Heart right ventricle (tissue), 16 donors: ENCODE measurements at regions not wholly inside any gene's neighbourhood (a gene's known extent, or its start where the extent isn't known, plus 50 kb on each side); places are given as distances from the start of the nearest gene placed in this dataset.
"Not testable (repeated sequence)": the region's sequence is repeated elsewhere in the genome, so short reads cannot be mapped to it uniquely, and the experiment has no call there.

Experiments used
- ATAC-seq, 8 donors: fragments of 200-7000 bp; cut with Tn5 transposase; one replicate each; pipeline ENCODE4 v1.9.1; 2020; ENCODE audit warnings: mild to moderate bottlenecking in 8 of 8, moderate library complexity in 8 of 8, moderate number of reproducible peaks in 1 of 8
- DNase-seq, 2 donors: peaks; one replicate each; pipeline ENCODE4 v3.0.0-alpha.2; 2020
- H3K27ac ChIP-seq, 10 donors: fragments of 200-600 bp; sonication (generic) in 2 of 10; one replicate each; pipeline versions ENCODE4 v1.5.0 to v1.8.0; 2020 to 2022; ENCODE audit warnings: mild to moderate bottlenecking in 3 of 10
- H3K27me3 ChIP-seq, 7 donors: fragments of 200-600 bp; one replicate each; pipeline ENCODE4 v1.8.0; 2021 to 2022; ENCODE audit warnings: mild to moderate bottlenecking in 2 of 7
- H3K36me3 ChIP-seq, 9 donors: fragments of 200-600 bp; sonication (generic) in 1 of 9; one replicate each; pipeline versions ENCODE4 v1.5.0 to v1.8.0; 2020 to 2022; ENCODE audit warnings: mild to moderate bottlenecking in 2 of 9
- H3K4me1 ChIP-seq, 9 donors: fragments of 200-600 bp; sonication (generic) in 1 of 9; one replicate each; pipeline versions ENCODE4 v1.5.0 to v1.8.0; 2020 to 2022; ENCODE audit warnings: mild to moderate bottlenecking in 4 of 9
- H3K4me3 ChIP-seq, 10 donors: fragments of 200-600 bp; sonication (generic) in 2 of 10; one replicate each; pipeline versions ENCODE4 v1.5.0 to v1.8.0; 2020 to 2022; ENCODE audit warnings: mild to moderate bottlenecking in 7 of 10, moderate library complexity in 2 of 10
- H3K9me3 ChIP-seq, 11 donors: fragments of 200-600 bp in 10 of 11; sonication (generic) in 2 of 11; one replicate each; pipeline versions ENCODE4 v1.5.0 to v1.8.0; 2013 to 2022; ENCODE audit warnings: mild to moderate bottlenecking in 2 of 11, control low read depth in 1 of 11, moderate library complexity in 1 of 11
- WGBS, 2 donors: extraction: QIAGEN DNeasy Blood & Tissue Kit; methylation state at CpG; one replicate each; pipeline ENCODE4 v1.1.7; 2013; ENCODE audit warnings: inconsistent platforms in 1 of 2; 5-methylcytosine and 5-hydroxymethylcytosine counted together
- intact Hi-C, 10 donors: fragments of 100-400 bp; cut with DNase I; formaldehyde crosslinking; loops; one replicate each; pipeline versions ENCODE4 v1.11.1 to v1.14.2; 2022
- TF ChIP-seq, protein P1 (sequence below), 9 donors: fragments of 200-600 bp; sonication (generic) in 2 of 9; IDR thresholded peaks; one replicate each; pipeline versions ENCODE4 v1.5.0 to v1.8.0; 2021 to 2022; ENCODE audit warnings: antibody characterized with exemption in 9 of 9, mild to moderate bottlenecking in 5 of 9, moderate library complexity in 1 of 9
- donor health status: Arrhythmogenic right ventricular cardiomyopathy.
- donor health status: ischemic (EF 13 %, LVEDD 7.1; RV severe dilation, severe dysfunction).
- donor health status: healthy with polysubstance abuse.
- donor health status: DM: no; HTN: yes; CAD: no.
- donor health status: DM: no; HTN: no; CAD: no.
- donor health status: ischemic (EF 25% LVEDD 6.9; RV normal size, moderate dysfunction).
- donor health status: ischemic (EF 25% LVEDD 5.7; RV mildly dilated, moderate dysfunction).
- donor health status: healthy.
- donor health status: DM: yes; HTN: yes; CAD: no.
- donor health status: Ischemic cardiomyopathy.
- donor health status: ischemic (EF 35%, LVEDD 5.7; RV mildly dilated, moderate dysfunction).
- donor health status: nonischemic (EF 11% LVEDD 7.7; RV severe dilation, severe dysfunction).
- donor health status: DM: yes; HTN: yes; CAD: no.
- donor health status: PGD.
- donor health status: ischemic (EF 29% LVEDD 5.4; RV normal size, mild dysfunction).
- donor health status: nonischemic (EF 23%, LVEDD 6.1; RV moderate dilation, normal function).

DNA sequence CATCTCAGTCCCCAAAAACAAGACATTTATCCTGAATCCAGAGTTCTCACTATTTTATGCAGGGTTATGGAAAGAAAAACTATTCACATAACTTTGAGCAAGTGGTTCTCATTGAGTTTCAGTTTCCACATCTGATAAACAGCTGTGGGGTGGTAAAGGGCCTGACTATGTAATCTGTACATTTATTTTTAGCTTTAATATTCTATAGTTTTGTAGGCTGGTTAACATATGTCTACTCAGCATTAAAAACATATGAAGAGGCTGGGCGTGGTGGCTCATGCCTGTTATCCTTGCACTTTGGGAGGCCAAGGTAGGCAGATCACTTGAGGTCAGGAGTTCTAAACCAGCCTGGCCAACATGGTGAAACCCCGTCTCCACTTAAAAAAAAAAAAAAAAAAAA, 301.5 kb upstream of the CCNG1 start:
- DNase-seq (no peak), ATAC-seq (no peak)
- TF ChIP-seq, protein P1, sequence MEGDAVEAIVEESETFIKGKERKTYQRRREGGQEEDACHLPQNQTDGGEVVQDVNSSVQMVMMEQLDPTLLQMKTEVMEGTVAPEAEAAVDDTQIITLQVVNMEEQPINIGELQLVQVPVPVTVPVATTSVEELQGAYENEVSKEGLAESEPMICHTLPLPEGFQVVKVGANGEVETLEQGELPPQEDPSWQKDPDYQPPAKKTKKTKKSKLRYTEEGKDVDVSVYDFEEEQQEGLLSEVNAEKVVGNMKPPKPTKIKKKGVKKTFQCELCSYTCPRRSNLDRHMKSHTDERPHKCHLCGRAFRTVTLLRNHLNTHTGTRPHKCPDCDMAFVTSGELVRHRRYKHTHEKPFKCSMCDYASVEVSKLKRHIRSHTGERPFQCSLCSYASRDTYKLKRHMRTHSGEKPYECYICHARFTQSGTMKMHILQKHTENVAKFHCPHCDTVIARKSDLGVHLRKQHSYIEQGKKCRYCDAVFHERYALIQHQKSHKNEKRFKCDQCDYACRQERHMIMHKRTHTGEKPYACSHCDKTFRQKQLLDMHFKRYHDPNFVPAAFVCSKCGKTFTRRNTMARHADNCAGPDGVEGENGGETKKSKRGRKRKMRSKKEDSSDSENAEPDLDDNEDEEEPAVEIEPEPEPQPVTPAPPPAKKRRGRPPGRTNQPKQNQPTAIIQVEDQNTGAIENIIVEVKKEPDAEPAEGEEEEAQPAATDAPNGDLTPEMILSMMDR (IDR thresholded peaks at IDR 0.05): no peak
- no peaks in the 10 kb centered on the region for H3K36me3 ChIP-seq
- intact Hi-C loops: no loop called here
- 69 to 75% methylated on average over 2 of the region's 2 CpGs for WGBS, 2 donors
- peaks cover 0 to 13% (median 0%) of the 10 kb centered on the region in 11 donors for H3K9me3 ChIP-seq
- H3K4me1 ChIP-seq: no peaks in the 10 kb centered on the region
- H3K27ac ChIP-seq: no peak overlapping the region
- no peaks in the 10 kb centered on the region for H3K27me3 ChIP-seq
- H3K4me3 ChIP-seq: no peak overlapping the region

DNA sequence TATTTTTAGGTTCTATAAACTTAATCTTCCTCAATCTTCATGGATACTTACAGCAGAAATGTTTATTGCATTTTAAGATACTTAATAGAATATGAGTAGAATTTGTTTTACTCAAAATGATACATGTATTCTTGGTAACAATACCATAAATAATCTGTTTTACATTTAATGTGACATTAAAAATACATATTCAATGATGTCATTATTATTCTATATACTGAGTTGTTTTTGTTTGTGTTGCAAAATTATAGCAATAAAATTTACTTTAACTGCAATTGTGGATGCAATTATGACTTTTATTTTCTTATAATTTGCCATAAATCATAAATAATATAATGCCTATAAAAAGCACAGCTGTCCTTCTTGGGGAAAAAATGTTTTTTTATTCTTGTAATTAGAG, 275.9 kb upstream of the CCNG1 start:
- peaks cover 0 to 11% (median 0%) of the 10 kb centered on the region in 11 donors for H3K9me3 ChIP-seq
- DNase-seq (no peak), ATAC-seq (no peak)
- H3K27ac ChIP-seq: no peak overlapping the region
- TF ChIP-seq, protein P1 (IDR thresholded peaks at IDR 0.05): no peak
- no peaks in the 10 kb centered on the region for H3K4me1 ChIP-seq
- no peak overlapping the region for H3K4me3 ChIP-seq
- intact Hi-C loops: no loop called here
- H3K27me3 ChIP-seq: no peaks in the 10 kb centered on the region
- H3K36me3 ChIP-seq: no peaks in the 10 kb centered on the region

DNA sequence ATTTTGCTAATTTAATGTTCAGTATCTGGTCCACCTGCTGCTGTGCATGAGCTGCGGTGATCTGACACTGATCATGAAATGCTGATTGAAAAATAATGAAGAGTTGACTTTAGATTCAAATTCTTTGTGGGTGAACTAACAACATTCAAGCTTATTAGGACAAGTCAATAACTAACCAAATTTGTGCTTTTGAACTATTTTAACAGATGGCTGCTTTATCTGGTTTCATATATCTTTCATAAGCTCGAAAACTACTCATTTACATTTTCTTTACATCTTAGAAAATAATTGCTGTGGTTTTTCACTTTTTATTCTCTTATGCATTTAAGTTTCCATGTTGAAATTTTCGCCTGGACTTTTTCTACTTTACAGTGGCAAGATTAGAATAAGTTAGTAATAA, 274.8 kb upstream of the CCNG1 start:
- ATAC-seq: no peak
- intact Hi-C loops: no loop called here
- WGBS, 2 donors: 62 to 72% methylated on average over 3 of the region's 3 CpGs
- no peaks in the 10 kb centered on the region for H3K4me1 ChIP-seq
- no peak overlapping the region for H3K4me3 ChIP-seq
- peaks cover 0 to 16% (median 0%) of the 10 kb centered on the region in 11 donors for H3K9me3 ChIP-seq
- H3K27ac ChIP-seq: no peak overlapping the region
- H3K36me3 ChIP-seq: no peaks in the 10 kb centered on the region
- no peak for DNase-seq
- no peaks in the 10 kb centered on the region for H3K27me3 ChIP-seq
- TF ChIP-seq, protein P1 (IDR thresholded peaks at IDR 0.05): no peak

DNA sequence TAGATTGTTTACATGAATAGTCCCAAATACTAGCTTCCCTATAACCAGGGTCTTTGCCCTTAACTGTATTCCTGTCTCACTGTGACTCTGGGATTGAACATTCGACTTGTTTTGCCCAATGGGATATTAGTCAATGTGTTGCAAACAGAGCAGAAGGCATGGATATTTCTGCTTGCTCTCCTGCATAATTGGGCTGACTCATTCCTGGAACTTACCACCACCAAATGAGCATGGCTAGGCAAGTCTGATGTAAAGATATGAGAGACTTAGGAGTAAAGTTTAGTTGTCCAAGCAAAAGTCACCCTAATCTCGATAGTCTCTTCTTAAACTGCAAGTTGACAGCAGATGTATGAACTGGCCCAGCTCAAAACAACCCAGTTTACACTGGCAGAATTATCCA, 273.5 kb upstream of the CCNG1 start:
- peaks cover 0 to 21% (median 0%) of the 10 kb centered on the region in 11 donors for H3K9me3 ChIP-seq
- ATAC-seq (no peak), DNase-seq (no peak)
- H3K36me3 ChIP-seq: no peaks in the 10 kb centered on the region
- H3K27me3 ChIP-seq: no peaks in the 10 kb centered on the region
- intact Hi-C loops: no loop called here
- no peak overlapping the region for H3K27ac ChIP-seq
- H3K4me3 ChIP-seq: no peak overlapping the region
- WGBS, 2 donors: 61 to 71% methylated on average over 2 of the region's 2 CpGs
- no peaks in the 10 kb centered on the region for H3K4me1 ChIP-seq
- TF ChIP-seq, protein P1 (IDR thresholded peaks at IDR 0.05): no peak

DNA sequence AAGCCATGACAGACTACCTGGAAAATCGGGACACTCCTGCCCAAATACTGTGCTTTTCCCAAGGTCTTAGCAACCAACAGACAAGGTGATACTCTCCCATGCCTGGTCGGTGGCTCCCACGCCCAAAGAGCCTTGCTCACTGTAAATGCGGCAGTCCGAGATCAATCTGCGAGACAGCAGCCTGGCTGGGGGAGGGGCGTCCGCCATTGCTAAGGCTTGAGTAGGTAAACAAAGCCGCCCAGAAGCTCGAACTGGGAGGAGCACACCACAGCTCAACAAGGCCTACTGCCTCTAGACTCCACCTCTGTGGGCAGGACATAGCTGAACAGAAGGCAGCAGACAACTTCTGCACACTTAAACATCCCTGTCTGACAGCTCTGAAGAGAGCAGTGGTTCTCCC, 272.1 kb upstream of the CCNG1 start:
- 88 to 90% methylated on average over 10 of the region's 10 CpGs for WGBS, 2 donors
- Histone ChIP-seq H3K4me1 (no peaks in the 10 kb centered on the region), H3K27ac (no peak overlapping the region), H3K9me3 (peaks cover 0 to 34% (median 0%) of the 10 kb centered on the region in 11 donors), H3K27me3 (no peaks in the 10 kb centered on the region), H3K36me3 (no peaks in the 10 kb centered on the region), H3K4me3 (no peak overlapping the region)
- DNase-seq (no peak), ATAC-seq (no peak)
- intact Hi-C loops: no loop called here
- TF ChIP-seq, protein P1 (IDR thresholded peaks at IDR 0.05): no peak

DNA sequence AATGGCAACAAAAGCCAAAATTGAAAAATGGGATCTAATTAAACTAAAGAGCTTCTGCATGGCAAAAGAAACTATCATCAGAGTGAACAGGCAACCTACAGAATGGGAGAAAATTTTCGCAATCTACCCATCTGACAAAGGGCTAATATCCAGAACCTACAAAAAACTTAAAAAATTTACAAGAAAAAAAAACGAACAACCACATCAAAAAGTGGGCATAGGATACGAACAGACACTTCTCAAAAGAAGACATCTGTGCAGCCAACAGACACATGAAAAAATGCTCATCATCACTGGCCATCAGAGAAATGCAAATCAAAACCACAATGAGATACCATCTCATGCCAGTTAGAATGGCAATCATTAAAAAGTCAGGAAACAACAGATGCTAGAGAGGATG, 267.2 kb upstream of the CCNG1 start:
- not testable (repeated sequence) for DNase-seq

More for the DNA sequence above, 267.2 kb upstream of the CCNG1 start:
- H3K27me3 ChIP-seq, H3K27ac ChIP-seq, ATAC-seq, intact Hi-C loops, H3K36me3 ChIP-seq, H3K4me1 ChIP-seq, H3K4me3 ChIP-seq: not testable (repeated sequence)
- H3K9me3 ChIP-seq: peaks cover 0 to 32% (median 0%) of the 10 kb centered on the region in 11 donors
- 70 to 73% methylated on average over 3 of the region's 3 CpGs for WGBS, 2 donors
